ENCODE measurements at regions not wholly inside any gene's neighbourhood (a gene's known extent, or its start where the extent isn't known, plus 50 kb on each side); places are given as distances from the start of the nearest gene placed in this dataset.

- TF ChIP-seq CTCF (IDR thresholded peaks at IDR 0.05) (no peak), EZH2 (IDR thresholded peaks at IDR 0.05; ENCODE audit: borderline replicate concordance, insufficient read depth, low read depth, low read length, poor library complexity, severe bottlenecking) (no peak)
Observed at GRCh38 chr1:5659606-5660005, 332.6 kb downstream of the NPHP4 start.
